ENCODE measurements at regions not wholly inside any gene's neighbourhood (a gene's known extent, or its start where the extent isn't known, plus 50 kb on each side); places are given as distances from the start of the nearest gene placed in this dataset.
A peak's percentile ranks its signal among the peaks of the same experiment; 100 is the strongest.

DNA sequence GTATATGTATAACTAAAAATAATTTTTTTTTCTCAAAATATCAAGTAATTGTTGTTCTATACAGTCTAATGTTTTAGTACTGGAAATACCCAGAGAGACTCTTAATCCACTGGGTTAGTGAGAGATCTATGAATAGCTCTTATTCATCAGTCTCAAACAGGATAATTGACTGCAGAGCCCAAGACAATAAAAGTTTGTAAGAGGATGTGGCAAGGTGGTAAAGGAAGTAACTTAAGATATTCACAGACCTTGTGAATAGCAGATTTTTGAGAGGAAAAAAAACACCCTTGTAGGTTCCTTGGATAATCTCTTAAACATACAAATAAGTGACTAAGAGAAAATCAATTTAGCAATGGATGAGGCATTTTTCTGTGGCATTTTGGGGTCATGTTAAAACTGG is 210.9 kb upstream of the FAM241A start:
- TF ChIP-seq, protein P1, sequence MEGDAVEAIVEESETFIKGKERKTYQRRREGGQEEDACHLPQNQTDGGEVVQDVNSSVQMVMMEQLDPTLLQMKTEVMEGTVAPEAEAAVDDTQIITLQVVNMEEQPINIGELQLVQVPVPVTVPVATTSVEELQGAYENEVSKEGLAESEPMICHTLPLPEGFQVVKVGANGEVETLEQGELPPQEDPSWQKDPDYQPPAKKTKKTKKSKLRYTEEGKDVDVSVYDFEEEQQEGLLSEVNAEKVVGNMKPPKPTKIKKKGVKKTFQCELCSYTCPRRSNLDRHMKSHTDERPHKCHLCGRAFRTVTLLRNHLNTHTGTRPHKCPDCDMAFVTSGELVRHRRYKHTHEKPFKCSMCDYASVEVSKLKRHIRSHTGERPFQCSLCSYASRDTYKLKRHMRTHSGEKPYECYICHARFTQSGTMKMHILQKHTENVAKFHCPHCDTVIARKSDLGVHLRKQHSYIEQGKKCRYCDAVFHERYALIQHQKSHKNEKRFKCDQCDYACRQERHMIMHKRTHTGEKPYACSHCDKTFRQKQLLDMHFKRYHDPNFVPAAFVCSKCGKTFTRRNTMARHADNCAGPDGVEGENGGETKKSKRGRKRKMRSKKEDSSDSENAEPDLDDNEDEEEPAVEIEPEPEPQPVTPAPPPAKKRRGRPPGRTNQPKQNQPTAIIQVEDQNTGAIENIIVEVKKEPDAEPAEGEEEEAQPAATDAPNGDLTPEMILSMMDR (conservative IDR thresholded peaks at IDR 0.05; ENCODE audit: low read depth, low read length) = no peak
- no peak overlapping the region for H3K4me3 ChIP-seq (ENCODE audit: low read depth, low read length)
- DNase-seq (ENCODE audit: low read depth) = no peak

DNA sequence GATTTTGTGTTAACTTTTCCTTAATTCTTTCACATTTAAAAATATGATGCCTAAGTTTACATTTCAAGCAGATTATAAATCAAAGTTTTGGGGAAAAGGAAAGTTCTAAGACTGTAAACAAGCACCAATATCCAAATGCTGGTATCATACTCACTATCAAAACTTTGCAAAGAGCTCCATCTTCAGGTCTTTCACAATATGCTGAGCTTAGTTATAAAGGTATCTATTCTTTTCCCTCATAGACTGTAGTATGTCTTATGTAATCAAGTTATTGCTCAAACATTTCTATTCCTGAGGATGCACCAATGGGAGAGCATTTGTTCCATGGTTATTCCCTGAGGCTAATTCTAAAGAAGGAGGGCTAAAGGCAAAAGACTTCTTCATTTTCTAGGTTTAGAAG is 207.9 kb upstream of the FAM241A start:
- no peak for DNase-seq (ENCODE audit: low read depth)
- no peak overlapping the region for H3K4me3 ChIP-seq (ENCODE audit: low read depth, low read length)
- TF ChIP-seq, protein P1 (conservative IDR thresholded peaks at IDR 0.05; ENCODE audit: low read depth, low read length) = peak; percentile 57

DNA sequence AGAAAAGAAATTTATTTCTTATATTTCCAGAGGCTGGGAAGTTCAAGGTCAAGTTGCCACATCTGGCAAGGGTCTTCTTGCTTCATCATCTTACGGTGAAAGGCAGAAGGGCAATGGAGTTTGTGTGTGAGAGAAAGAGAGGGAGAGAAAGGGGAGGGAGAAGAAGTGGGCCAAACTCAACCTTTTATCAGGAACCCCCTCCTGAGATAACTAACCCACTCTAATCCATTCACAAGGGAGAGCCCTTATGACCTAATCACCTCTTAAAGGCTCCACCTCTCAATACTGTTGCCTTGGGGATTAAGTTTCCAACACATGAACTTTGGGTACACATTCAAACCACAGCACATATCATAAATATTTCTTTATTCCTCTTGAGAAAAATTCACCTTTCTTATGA is 203.3 kb upstream of the FAM241A start:
- TF ChIP-seq, protein P1 (conservative IDR thresholded peaks at IDR 0.05; ENCODE audit: low read depth, low read length) = no peak
- no peak overlapping the region for H3K4me3 ChIP-seq (ENCODE audit: low read depth, low read length)
- DNase-seq (ENCODE audit: low read depth) = no peak

DNA sequence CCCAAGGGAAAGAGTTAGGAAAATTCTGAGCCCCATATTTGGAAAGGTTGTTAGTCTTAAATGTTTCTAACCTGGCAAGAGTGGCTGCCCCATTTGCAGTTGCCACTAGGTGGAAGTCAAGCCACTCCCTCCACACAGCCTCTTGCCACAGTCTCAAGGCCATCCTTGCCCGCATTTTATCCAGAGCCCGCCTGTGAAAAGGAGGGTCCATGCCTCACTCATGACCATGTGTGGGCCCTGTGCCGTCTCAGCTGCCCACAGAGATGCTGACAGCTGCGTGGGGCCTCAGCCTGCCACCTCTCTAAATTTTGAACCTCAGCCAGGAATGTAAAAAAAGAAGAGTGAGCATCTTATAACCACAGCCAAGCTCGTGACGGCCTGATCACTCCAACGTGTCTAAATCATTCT is 201.5 kb upstream of the FAM241A start:
- no peak for DNase-seq (ENCODE audit: low read depth)
- TF ChIP-seq, protein P1 (conservative IDR thresholded peaks at IDR 0.05; ENCODE audit: low read depth, low read length) = peak; percentile 81
- no peak overlapping the region for H3K4me3 ChIP-seq (ENCODE audit: low read depth, low read length)

DNA sequence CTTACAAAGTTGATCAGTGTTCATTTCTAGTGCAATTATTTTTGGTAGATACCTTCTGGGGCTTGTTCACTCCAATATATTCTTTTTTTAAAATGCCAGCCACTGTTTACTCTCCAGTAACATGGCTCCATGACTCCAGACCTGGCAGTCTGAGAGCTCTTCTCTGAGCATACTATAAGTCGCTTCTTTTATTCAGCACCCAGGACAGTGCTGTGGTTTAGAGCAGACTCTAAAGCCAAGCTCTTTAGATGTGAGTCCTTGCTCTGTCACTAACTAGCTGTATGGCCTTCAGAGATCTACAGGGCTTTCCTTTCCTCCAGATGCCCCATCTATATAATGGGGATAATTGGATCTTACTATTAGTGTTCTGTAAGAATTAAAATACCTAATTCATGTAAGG is 200.2 kb upstream of the FAM241A start:
- no peak for DNase-seq (ENCODE audit: low read depth)
- TF ChIP-seq, protein P1 (conservative IDR thresholded peaks at IDR 0.05; ENCODE audit: low read depth, low read length) = no peak
- H3K4me3 ChIP-seq (ENCODE audit: low read depth, low read length) = no peak overlapping the region

DNA sequence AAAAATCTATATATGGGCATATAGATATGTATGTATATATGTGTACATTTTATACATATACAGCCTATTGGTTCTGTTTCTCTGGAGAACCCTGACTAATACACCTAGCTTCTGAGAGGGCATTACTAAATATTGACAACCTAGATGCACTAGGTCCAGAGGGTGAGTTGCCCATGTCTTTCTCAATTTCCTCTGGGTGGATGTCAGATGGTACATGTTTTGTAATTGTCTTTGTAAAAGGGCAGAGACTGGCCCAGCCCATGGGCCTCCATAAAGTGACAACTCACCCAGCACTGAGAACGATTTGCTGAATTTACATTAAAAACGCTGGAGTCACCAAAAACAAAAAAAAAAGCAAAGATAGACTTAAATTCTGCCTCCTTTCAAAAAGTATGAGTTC is 198.5 kb upstream of the FAM241A start:
- H3K4me3 ChIP-seq (ENCODE audit: low read depth, low read length) = no peak overlapping the region
- TF ChIP-seq, protein P1 (conservative IDR thresholded peaks at IDR 0.05; ENCODE audit: low read depth, low read length) = no peak
- DNase-seq (ENCODE audit: low read depth) = no peak

DNA sequence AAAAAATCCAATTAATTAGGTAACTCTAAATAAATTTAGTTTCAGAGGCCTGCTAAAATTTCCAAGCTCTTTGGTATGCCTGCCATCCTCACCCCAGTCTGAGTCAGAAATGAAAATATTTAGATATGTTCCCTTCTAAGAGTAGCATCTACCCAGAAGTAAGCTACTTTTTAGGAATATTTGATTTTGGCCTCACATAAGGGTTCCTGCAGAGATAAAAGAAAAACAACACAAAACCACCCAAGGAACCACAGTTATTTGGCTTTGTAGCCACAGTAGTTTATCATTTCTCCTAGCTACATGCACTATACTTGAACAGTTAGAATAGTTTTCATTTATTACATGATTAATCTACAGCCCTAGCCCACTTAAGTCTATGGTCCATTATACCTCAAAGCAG is 192.6 kb upstream of the FAM241A start:
- no peak overlapping the region for H3K4me3 ChIP-seq (ENCODE audit: low read depth, low read length)
- DNase-seq (ENCODE audit: low read depth) = no peak
- TF ChIP-seq, protein P1 (conservative IDR thresholded peaks at IDR 0.05; ENCODE audit: low read depth, low read length) = no peak
